Mesendoderm (in vitro differentiated cells): ENCODE measurements at regions not wholly inside any gene's neighbourhood (a gene's known extent, or its start where the extent isn't known, plus 50 kb on each side); places are given as distances from the start of the nearest gene placed in this dataset.

Experiments used
- DNase-seq: peaks from one replicate; pipeline ENCODE4 v3.0.0; 2013
- H2AK5ac ChIP-seq: 2 replicates; pipeline ENCODE4 v1.6.1; 2013; ENCODE audit warnings: low read length, inconsistent platforms
- H2BK120ac ChIP-seq: 2 replicates; pipeline ENCODE4 v1.6.1; 2013; ENCODE audit warnings: low read depth, mild to moderate bottlenecking, low read length, moderate library complexity, mixed read lengths
- H2BK15ac ChIP-seq: replicated peaks from 2 replicates; pipeline ENCODE4 v1.6.1; 2013; ENCODE audit warnings: low read depth, mild to moderate bottlenecking, moderate library complexity
- H2BK5ac ChIP-seq: 2 replicates; pipeline ENCODE4 v1.6.1; 2013; ENCODE audit warnings: low read length, inconsistent platforms
- H3K18ac ChIP-seq: 2 replicates; pipeline ENCODE4 v1.6.1; 2013; ENCODE audit warnings: mild to moderate bottlenecking, low read length, mixed read lengths
- H3K23ac ChIP-seq: one replicate; pipeline ENCODE4 v1.6.1; 2013; ENCODE audit warnings: low read length
- H3K27ac ChIP-seq: 2 replicates; pipeline ENCODE4 v1.5.1; 2013; ENCODE audit warnings: low read depth, mild to moderate bottlenecking, inconsistent platforms, low read length, moderate library complexity
- H3K27me3 ChIP-seq: 2 replicates; pipeline ENCODE4 v1.6.1; 2013; ENCODE audit warnings: low read length, control low read depth, mild to moderate bottlenecking, inconsistent platforms; ENCODE audit not compliant: insufficient read depth, poor library complexity
- H3K36me3 ChIP-seq: 2 replicates; pipeline ENCODE4 v1.6.1; 2013; ENCODE audit warnings: low read length, inconsistent platforms; ENCODE audit not compliant: control insufficient read depth, insufficient read depth
- H3K4ac ChIP-seq: one replicate; pipeline ENCODE4 v1.6.1; 2013; ENCODE audit warnings: low read depth, mild to moderate bottlenecking, low read length, moderate library complexity
- H3K4me1 ChIP-seq: 2 replicates; pipeline ENCODE4 v1.6.1; 2013; ENCODE audit warnings: low read depth, low read length, inconsistent platforms; ENCODE audit not compliant: control insufficient read depth
- H3K4me2 ChIP-seq: 2 replicates; pipeline ENCODE4 v1.6.1; 2013; ENCODE audit warnings: low read length
- H3K4me3 ChIP-seq: 2 replicates; pipeline ENCODE4 v1.5.1; 2013; ENCODE audit warnings: mild to moderate bottlenecking, low read length
- H3K56ac ChIP-seq: one replicate; pipeline ENCODE4 v1.6.1; 2013; ENCODE audit warnings: low read length
- H3K79me1 ChIP-seq: 2 replicates; pipeline ENCODE4 v1.6.1; 2013; ENCODE audit warnings: low read length, inconsistent platforms
- H3K79me2 ChIP-seq: 2 replicates; pipeline ENCODE4 v1.6.1; 2013; ENCODE audit warnings: mild to moderate bottlenecking, low read length; ENCODE audit not compliant: control insufficient read depth, insufficient read depth
- H3K9ac ChIP-seq: 2 replicates; pipeline ENCODE4 v1.6.1; 2013; ENCODE audit warnings: low read length, inconsistent platforms
- H4K5ac ChIP-seq: one replicate; pipeline ENCODE4 v1.6.1; 2013; ENCODE audit warnings: low read length
- H4K8ac ChIP-seq: one replicate; pipeline ENCODE4 v1.6.1; 2013; ENCODE audit warnings: low read depth, mild to moderate bottlenecking, control low read depth, low read length, moderate library complexity
- WGBS: extraction: QIAGEN DNeasy Blood & Tissue Kit; methylation state at CpG from one replicate; pipeline ENCODE4 v1.1.7; 2013; ENCODE audit warnings: low lambda C conversion rate, missing lambda C conversion rate; ENCODE audit not compliant: insufficient coverage; ENCODE audit errors: extremely low coverage; 5-methylcytosine and 5-hydroxymethylcytosine counted together

- Histone ChIP-seq H3K36me3 (no peaks in the 10 kb centered on the region), H4K8ac (no peak overlapping the region), H2AK5ac (no peak overlapping the region), H3K4me2 (no peak overlapping the region), H4K5ac (no peak overlapping the region), H3K4me1 (no peaks in the 10 kb centered on the region), H3K23ac (no peak overlapping the region), H3K79me2 (no peaks in the 10 kb centered on the region), H3K27ac (no peak overlapping the region), H3K79me1 (no peaks in the 10 kb centered on the region), H3K4me3 (no peak overlapping the region), H3K18ac (no peak overlapping the region), H3K4ac (no peak overlapping the region), H2BK120ac (no peak overlapping the region), H3K56ac (no peak overlapping the region), H2BK5ac (no peak overlapping the region), H3K27me3 (no peaks in the 10 kb centered on the region), H3K9ac (no peak overlapping the region), H2BK15ac (no peak overlapping the region)
- DNase-seq = peak; percentile 62
- WGBS = no CpG with 5 or more reads among the region's 4 CpGs
Observed at GRCh38 chr14:56745097-56745496, 65.2 kb downstream of the OTX2 start.

DNA sequence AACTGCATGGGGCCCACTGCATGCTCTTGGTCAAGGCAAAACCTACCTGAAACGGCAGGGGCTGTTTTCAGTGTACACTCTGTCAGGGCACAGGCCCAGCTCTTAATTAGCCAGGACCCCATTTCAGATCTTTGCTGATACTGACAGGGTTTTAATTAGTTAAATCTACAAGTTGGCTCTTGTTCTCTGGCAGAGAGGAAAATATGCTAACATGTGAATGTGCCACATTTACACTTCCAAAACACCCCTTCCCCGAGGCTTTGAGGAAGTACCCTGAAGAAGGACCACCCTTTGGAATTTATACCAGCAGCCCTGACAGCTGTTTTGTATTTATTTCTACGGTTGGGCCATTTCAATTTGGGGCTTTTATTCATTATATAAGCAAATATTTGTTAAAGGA, 66.3 kb downstream of the OTX2 start:
- Histone ChIP-seq H2BK120ac (no peak overlapping the region), H3K4ac (no peak overlapping the region), H3K27ac (no peak overlapping the region), H4K5ac (no peak overlapping the region), H4K8ac (no peak overlapping the region), H3K4me1 (no peaks in the 10 kb centered on the region), H2BK5ac (no peak overlapping the region), H3K4me2 (no peak overlapping the region), H3K56ac (no peak overlapping the region), H2BK15ac (no peak overlapping the region), H3K36me3 (no peaks in the 10 kb centered on the region), H3K23ac (no peak overlapping the region), H3K27me3 (no peaks in the 10 kb centered on the region), H2AK5ac (no peak overlapping the region), H3K79me1 (no peaks in the 10 kb centered on the region), H3K18ac (no peak overlapping the region), H3K9ac (no peak overlapping the region), H3K4me3 (no peak overlapping the region), H3K79me2 (no peaks in the 10 kb centered on the region)
- WGBS = no CpG with 5 or more reads among the region's 3 CpGs
- no peak for DNase-seq

GRCh38 chr14:56742391-56742878, 67.8 kb downstream of the OTX2 start:
- Histone ChIP-seq H3K36me3 (no peaks in the 10 kb centered on the region), H4K8ac (no peak overlapping the region), H3K23ac (no peak overlapping the region), H3K4ac (no peak overlapping the region), H4K5ac (no peak overlapping the region), H3K18ac (no peak overlapping the region), H3K79me1 (no peaks in the 10 kb centered on the region), H3K4me2 (no peak overlapping the region), H3K27me3 (no peaks in the 10 kb centered on the region), H2BK15ac (no peak overlapping the region), H2BK5ac (no peak overlapping the region), H3K4me1 (no peaks in the 10 kb centered on the region), H2BK120ac (no peak overlapping the region), H3K56ac (no peak overlapping the region), H3K27ac (no peak overlapping the region), H2AK5ac (no peak overlapping the region), H3K4me3 (no peak overlapping the region), H3K79me2 (no peaks in the 10 kb centered on the region), H3K9ac (no peak overlapping the region)
- no CpG with 5 or more reads among the region's 4 CpGs for WGBS
- no peak for DNase-seq

GRCh38 chr14:56741325-56741724, 69.0 kb downstream of the OTX2 start:
- no peaks in the 10 kb centered on the region for H3K27me3 ChIP-seq
- no peak overlapping the region for H3K9ac ChIP-seq
- no peak overlapping the region for H2BK120ac ChIP-seq
- no peak for DNase-seq
- no peaks in the 10 kb centered on the region for H3K79me2 ChIP-seq
- H3K4me3 ChIP-seq = no peak overlapping the region
- H2AK5ac ChIP-seq = no peak overlapping the region
- no peak overlapping the region for H3K23ac ChIP-seq
- no peak overlapping the region for H3K4me2 ChIP-seq
- no peaks in the 10 kb centered on the region for H3K79me1 ChIP-seq
- H2BK15ac ChIP-seq = no peak overlapping the region
- no peak overlapping the region for H4K5ac ChIP-seq
- no peaks in the 10 kb centered on the region for H3K36me3 ChIP-seq
- H3K27ac ChIP-seq = no peak overlapping the region
- H3K4me1 ChIP-seq = no peaks in the 10 kb centered on the region
- no CpG with 5 or more reads among the region's 7 CpGs for whole genome bisulfite sequencing
- no peak overlapping the region for H3K56ac ChIP-seq
- H2BK5ac ChIP-seq = no peak overlapping the region
- no peak overlapping the region for H3K4ac ChIP-seq
- no peak overlapping the region for H3K18ac ChIP-seq
- no peak overlapping the region for H4K8ac ChIP-seq

- H3K27me3 ChIP-seq = no peaks in the 10 kb centered on the region
- no peaks in the 10 kb centered on the region for H3K79me2 ChIP-seq
- no peaks in the 10 kb centered on the region for H3K79me1 ChIP-seq
- no peak overlapping the region for H4K5ac ChIP-seq
- H2BK120ac ChIP-seq = no peak overlapping the region
- no peak overlapping the region for H3K9ac ChIP-seq
- WGBS = no CpG with 5 or more reads among the region's 1 CpG
- no peak overlapping the region for H3K23ac ChIP-seq
- no peak overlapping the region for H4K8ac ChIP-seq
- no peak overlapping the region for H3K4me2 ChIP-seq
- H2BK15ac ChIP-seq = no peak overlapping the region
- no peak overlapping the region for H2AK5ac ChIP-seq
- H3K18ac ChIP-seq = no peak overlapping the region
- H2BK5ac ChIP-seq = no peak overlapping the region
- H3K4me3 ChIP-seq = no peak overlapping the region
- H3K4ac ChIP-seq = no peak overlapping the region
- H3K4me1 ChIP-seq = peaks cover 4% of the 10 kb centered on the region
- no peak overlapping the region for H3K56ac ChIP-seq
- no peak for DNase-seq
- H3K27ac ChIP-seq = no peak overlapping the region
- no peaks in the 10 kb centered on the region for H3K36me3 ChIP-seq
Observed at GRCh38 chr14:56738020-56738419, 72.3 kb downstream of the OTX2 start.

DNA sequence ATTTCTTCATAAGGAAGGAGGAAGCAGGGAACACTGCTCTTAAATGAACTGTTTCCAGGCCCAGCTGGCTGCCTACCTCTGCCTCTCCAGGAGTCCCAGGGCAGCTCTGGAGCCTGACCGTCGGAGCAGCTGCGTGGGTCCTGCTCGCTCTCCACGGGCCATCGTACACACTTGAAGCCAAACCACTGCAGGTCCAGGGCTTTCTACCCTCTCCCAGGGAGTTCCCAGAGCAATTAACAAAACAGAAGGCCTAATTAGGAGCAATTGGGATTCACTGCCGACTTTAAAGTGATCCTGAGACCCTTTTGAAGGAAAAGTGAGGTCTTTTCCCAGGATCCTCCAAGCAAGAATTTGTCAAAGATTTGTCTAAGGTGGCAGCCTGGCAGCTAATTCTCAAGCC, 76.9 kb downstream of the OTX2 start:
- Histone ChIP-seq H3K4ac (no peak overlapping the region), H3K27me3 (peaks cover 3% of the 10 kb centered on the region)
- WGBS = no CpG with 5 or more reads among the region's 7 CpGs

More for the DNA sequence above, 76.9 kb downstream of the OTX2 start:
- peaks cover 11% of the 10 kb centered on the region for H3K4me1 ChIP-seq
- no peak overlapping the region for H4K5ac ChIP-seq
- no peaks in the 10 kb centered on the region for H3K79me2 ChIP-seq
- peak overlapping the region; percentile 11 for H3K9ac ChIP-seq
- H3K18ac ChIP-seq = peak overlapping the region; percentile 85
- H4K8ac ChIP-seq = peak overlapping the region; percentile 5
- H3K79me1 ChIP-seq = no peaks in the 10 kb centered on the region
- DNase-seq = peak; percentile 32
- H2BK15ac ChIP-seq = no peak overlapping the region
- peak overlapping the region; percentile 66 for H3K56ac ChIP-seq
- no peak overlapping the region for H3K23ac ChIP-seq
- H2BK5ac ChIP-seq = no peak overlapping the region
- peak overlapping the region; percentile 83 for H2BK120ac ChIP-seq
- H2AK5ac ChIP-seq = no peak overlapping the region
- no peak overlapping the region for H3K4me3 ChIP-seq
- no peak overlapping the region for H3K4me2 ChIP-seq
- no peak overlapping the region for H3K27ac ChIP-seq
- H3K36me3 ChIP-seq = no peaks in the 10 kb centered on the region
